ENCODE measurements at regions not wholly inside any gene's neighbourhood (a gene's known extent, or its start where the extent isn't known, plus 50 kb on each side); places are given as distances from the start of the nearest gene placed in this dataset.

GRCh38 chr16:72689851-72690250 is 358.1 kb downstream of the ZFHX3 start:
- no peaks in the 10 kb centered on the region for H3K4me1 ChIP-seq
- no peak for DNase-seq
- H3K27ac ChIP-seq = no peak overlapping the region
- intact Hi-C loops (cut with DNase I; ENCODE audit: low total_unique reads) = no loop called here
- no peak overlapping the region for H3K4me3 ChIP-seq
- H3K36me3 ChIP-seq = no peaks in the 10 kb centered on the region
- peak; percentile 31 to 43 for TF ChIP-seq CTCF (IDR thresholded peaks at IDR 0.05)
- no peaks in the 10 kb centered on the region for H3K27me3 ChIP-seq
- H3K9me3 ChIP-seq = no peaks in the 10 kb centered on the region

- Histone ChIP-seq H3K27me3 (no peaks in the 10 kb centered on the region), H3K4me3 (no peak overlapping the region), H3K4me1 (no peaks in the 10 kb centered on the region), H3K9me3 (no peaks in the 10 kb centered on the region), H3K27ac (no peak overlapping the region), H3K36me3 (no peaks in the 10 kb centered on the region)
- intact Hi-C loops (cut with DNase I; ENCODE audit: low total_unique reads) = no loop called here
- no peak for DNase-seq
- TF ChIP-seq CTCF (IDR thresholded peaks at IDR 0.05) = no peak
Measured at GRCh38 chr16:72680732-72681131, 367.2 kb downstream of the ZFHX3 start.

- Histone ChIP-seq H3K4me1 (no peaks in the 10 kb centered on the region), H3K27ac (no peak overlapping the region), H3K27me3 (no peaks in the 10 kb centered on the region), H3K36me3 (no peaks in the 10 kb centered on the region), H3K9me3 (no peaks in the 10 kb centered on the region), H3K4me3 (no peak overlapping the region)
- DNase-seq = no peak
- no peak for TF ChIP-seq CTCF (IDR thresholded peaks at IDR 0.05)
- intact Hi-C loops (cut with DNase I; ENCODE audit: low total_unique reads) = no loop called here
Measured at GRCh38 chr16:72679856-72680255, 368.1 kb downstream of the ZFHX3 start.

GRCh38 chr16:72677662-72678447 is 370.1 kb downstream of the ZFHX3 start:
- H3K27ac ChIP-seq = no peak overlapping the region
- H3K4me1 ChIP-seq = no peaks in the 10 kb centered on the region
- intact Hi-C loops (cut with DNase I; ENCODE audit: low total_unique reads) = no loop called here
- no peaks in the 10 kb centered on the region for H3K36me3 ChIP-seq
- TF ChIP-seq CTCF (IDR thresholded peaks at IDR 0.05) = no peak
- H3K9me3 ChIP-seq = peaks cover 0 to 8% (median 5%) of the 10 kb centered on the region in 3 donors
- H3K27me3 ChIP-seq = no peaks in the 10 kb centered on the region
- H3K4me3 ChIP-seq = no peak overlapping the region
- DNase-seq = no peak

- Histone ChIP-seq H3K4me3 (no peak overlapping the region), H3K9me3 (peaks cover 0 to 16% (median 12%) of the 10 kb centered on the region in 3 donors), H3K27ac (no peak overlapping the region), H3K27me3 (no peaks in the 10 kb centered on the region), H3K4me1 (no peaks in the 10 kb centered on the region), H3K36me3 (no peaks in the 10 kb centered on the region)
- DNase-seq = no peak
- no peak for TF ChIP-seq CTCF (IDR thresholded peaks at IDR 0.05)
- intact Hi-C loops (cut with DNase I; ENCODE audit: low total_unique reads) = no loop called here
Measured at GRCh38 chr16:72673118-72673517, 374.8 kb downstream of the ZFHX3 start.

Data from tibial artery (tissue), 4 donors.